Stimulated activated CD4-positive, alpha-beta T cell treated with anti-CD3 and anti-CD28 coated beads, Interleukin-4, amount 100 ng/mL, for 48 hours (primary cell): ENCODE measurements at regions not wholly inside any gene's neighbourhood (a gene's known extent, or its start where the extent isn't known, plus 50 kb on each side); places are given as distances from the start of the nearest gene placed in this dataset.

Experiments
- DNase-seq, 2 donors: peaks; one replicate each; pipeline ENCODE4 v3.0.0-alpha.2; 2020; ENCODE audit warnings: low read depth in 2 of 2

GRCh38 chr1:116819081-116819480 is 64.9 kb downstream of the CD2 start:
- DNase-seq: no peak

GRCh38 chr1:116820369-116820768 is 66.1 kb downstream of the CD2 start:
- DNase-seq: no peak

GRCh38 chr1:116821763-116822162 is 67.5 kb downstream of the CD2 start:
- no peak for DNase-seq

DNA sequence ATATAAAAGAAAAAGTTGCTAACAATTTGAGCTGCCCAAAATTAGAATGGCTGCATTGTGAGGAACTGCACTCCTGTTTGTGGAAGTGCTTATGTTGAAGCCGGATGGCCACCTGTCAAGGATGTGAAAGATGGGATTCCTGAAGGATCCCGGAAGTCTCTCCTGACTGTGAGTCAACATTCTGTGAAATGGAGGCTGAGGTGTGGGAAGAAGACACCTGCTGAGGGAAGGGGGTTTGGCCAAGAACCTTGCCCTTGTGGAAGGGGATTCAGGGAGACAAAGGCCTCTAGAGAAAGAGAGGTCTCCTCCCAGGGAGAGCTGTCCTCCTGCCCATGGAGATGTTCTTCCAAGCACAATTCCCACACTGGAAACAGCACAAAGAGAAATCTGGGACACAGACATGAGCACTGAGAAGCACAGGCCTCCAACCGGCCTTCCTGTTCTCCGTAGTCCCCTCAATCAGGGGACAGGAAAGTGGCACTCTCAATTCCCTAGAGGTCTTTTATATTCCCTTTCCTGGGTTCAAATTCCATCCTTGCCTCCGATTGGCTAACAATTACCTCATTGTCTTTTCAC is 70.5 kb downstream of the CD2 start:
- DNase-seq: no peak

- no peak for DNase-seq
Observed at GRCh38 chr1:116825207-116825719, 71.0 kb downstream of the CD2 start.

DNA sequence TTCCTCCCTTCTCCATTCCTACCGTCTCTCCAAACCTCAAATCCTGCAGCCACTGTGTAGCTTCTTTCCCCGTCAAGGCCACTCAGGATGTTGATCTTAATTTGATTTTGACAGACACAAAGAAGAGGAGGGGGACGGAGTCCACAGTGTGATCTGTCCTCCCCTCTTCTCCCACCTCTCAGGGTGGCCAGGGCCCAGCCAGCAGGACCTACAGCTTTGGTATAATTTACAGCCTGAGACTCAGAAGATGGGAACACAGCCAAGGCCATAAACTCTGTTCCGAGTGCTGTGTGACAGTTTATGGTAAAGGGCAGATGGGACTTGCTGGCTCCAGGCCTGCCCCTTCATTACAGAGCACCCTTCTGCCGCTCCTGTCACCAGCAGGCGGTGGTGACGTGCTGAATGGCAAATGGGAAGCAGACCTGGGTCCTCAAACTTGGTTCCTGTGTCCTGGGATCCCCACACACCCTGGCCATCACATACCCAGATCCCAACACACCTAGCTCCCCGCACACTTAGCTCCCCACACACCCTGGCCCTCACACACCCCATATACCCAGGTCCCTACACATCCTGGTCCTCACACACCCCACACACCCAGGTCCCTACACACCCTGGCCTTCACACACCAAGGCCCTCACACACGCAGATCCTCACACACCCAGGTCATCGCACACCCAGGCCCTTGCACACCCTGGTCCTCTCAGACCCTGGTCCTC is 71.6 kb downstream of the CD2 start:
- no peak for DNase-seq

DNA sequence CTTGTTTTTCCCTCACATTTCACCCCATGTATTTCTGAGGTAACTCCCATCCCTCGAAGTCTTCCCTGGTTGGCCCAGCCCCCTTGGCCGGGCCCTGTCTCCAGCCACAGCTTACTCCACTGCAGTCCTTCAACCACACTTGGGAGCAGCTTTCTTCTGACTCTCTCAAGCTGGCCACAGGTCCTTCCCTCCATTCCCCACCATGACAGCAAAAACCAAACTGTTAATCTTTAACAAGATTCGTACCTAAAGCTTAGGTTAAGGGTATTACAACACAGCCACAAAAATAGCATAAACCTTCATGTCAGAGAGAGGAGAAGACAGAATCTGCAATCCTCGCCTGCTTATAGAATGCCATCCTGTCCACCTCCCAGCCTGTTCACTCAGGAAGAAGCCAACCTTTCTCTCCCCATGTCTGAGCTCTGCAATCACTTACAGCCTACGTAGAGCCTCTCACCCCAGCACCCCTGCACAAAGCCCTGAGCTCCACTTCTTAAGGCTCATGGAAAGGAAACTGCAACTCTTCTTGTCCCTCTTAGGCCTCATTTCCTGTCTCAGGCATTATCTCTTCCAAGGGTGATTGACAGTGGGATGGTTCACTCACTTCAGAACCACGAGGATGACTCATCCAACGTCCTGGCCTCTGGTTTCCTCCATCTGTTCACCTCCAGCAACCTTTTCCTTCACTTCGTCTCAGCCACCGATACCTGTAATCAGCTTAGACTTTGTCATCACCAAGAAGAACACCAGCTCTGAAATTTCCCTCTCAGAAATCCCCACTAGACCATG is 72.8 kb downstream of the CD2 start:
- peak; percentile 49 to 74 for DNase-seq

- DNase-seq: no peak
Observed at GRCh38 chr1:116827607-116828105, 73.4 kb downstream of the CD2 start.

- DNase-seq: no peak
Observed at GRCh38 chr1:116832308-116832931, 77.3 kb upstream of the PTGFRN start.

DNA sequence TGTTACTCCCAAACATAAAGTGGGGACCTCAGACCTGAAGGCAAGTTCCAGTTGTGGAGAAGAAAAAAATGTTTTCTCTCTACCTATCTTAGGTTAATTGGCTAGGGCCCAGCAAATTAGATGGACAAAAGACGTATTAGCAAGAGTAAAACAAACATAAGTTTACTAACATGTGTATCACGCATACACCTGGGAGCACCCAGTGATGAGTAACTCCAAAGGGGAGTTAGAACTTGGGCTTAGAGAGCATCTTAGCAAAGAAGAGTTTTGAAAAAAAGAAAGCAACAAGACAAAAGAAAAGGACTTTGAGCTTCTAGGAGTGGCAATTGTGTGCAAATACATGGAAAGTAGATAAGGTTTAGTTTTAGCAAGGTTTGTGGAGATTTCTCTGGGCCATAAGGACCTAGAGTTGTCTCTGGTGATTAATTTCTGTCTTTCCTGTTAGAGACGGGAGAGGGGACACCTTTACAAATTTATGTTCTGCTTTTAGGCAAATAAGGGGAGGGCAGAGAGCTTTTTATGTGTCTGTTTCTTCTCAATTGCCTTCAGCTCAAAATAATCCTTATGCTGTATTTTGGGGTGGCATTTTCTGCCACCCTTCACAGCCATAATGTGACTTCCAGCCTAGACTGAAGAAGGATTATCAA is 76.7 kb upstream of the PTGFRN start:
- DNase-seq: no peak

DNA sequence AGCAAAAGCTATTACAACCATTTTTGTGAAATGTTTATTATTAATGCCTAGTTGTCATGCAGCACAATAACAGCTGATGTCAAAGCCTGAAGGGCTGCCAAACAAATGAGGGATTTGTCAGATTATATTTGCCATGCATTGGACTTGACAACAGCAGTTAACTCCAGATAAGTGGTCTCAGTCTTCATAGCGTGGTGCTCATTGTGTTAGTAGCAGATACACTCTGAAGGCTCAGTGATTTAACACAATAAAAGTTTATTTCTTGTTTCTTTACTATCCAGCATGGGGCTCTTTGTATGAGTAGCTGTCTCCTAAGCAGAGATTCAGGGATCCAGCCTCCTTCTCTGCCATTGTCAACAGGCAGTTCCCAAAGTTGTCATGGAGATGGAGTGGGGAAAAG is 76.0 kb upstream of the PTGFRN start:
- no peak for DNase-seq

GRCh38 chr1:116834595-116834994 is 75.1 kb upstream of the PTGFRN start:
- DNase-seq: no peak

DNA sequence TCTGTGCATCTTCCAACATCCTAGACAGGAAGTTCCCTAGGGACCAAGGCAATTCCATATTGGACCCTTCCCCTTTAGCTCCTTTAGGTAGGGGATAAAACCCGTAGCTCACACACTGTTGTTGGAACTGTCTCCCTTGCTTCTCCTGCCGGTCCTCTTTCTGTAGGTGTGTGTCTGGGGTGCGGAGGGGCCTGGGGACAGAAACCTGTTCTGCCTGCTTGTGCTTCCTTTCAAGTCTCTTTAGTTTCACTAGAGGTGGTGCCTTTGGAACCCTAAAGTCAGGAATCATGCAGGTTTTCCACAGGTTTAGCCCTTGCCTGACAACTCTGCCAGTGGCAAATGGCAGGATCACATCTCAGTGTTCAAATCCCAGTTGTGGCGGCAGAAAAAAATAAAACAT is 74.6 kb upstream of the PTGFRN start:
- no peak for DNase-seq

DNA sequence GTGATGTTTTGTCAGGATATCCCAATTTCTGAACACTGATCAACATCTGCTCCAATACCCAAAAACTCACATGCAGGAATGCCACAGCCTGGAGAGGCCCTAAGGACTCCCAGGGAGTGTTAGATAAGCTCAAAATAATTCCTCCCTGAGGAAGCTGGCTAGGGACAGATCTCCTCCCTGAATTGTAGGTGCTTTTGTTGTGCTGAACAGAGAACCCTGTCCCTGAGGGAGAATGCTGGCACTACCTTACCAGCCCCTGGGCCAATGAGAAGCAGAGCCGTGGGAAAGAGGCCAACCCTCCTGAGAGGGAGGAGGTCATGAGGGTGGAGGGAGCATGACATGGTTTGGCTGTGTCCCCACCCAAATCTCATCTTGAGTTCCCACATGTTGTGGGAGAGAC is 73.6 kb upstream of the PTGFRN start:
- DNase-seq: no peak

GRCh38 chr1:116841569-116842344 is 68.0 kb upstream of the PTGFRN start:
- DNase-seq: no peak

- DNase-seq: no peak
Observed at GRCh38 chr1:116842654-116843053, 67.1 kb upstream of the PTGFRN start.

GRCh38 chr1:116844775-116845174 is 64.9 kb upstream of the PTGFRN start:
- no peak for DNase-seq

DNA sequence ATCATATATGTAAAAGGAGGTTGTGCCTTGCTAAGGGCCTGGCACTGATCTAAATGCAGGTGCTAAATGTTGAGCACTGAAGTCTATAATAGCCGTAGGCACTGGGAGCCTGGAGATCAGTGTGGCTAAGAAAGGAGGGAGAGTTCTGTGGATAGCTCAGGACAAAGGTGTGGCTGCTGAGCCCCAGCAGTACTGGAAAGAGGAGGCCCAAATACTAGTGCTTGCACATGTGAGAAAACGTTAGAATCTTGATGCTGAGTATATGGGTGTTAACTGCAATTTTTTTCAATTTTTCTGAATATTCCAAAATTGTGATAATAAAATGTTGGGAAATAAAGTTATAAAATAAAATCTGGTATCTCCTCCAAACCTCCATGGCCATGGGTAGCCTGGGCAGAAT is 62.5 kb upstream of the PTGFRN start:
- DNase-seq: no peak

DNA sequence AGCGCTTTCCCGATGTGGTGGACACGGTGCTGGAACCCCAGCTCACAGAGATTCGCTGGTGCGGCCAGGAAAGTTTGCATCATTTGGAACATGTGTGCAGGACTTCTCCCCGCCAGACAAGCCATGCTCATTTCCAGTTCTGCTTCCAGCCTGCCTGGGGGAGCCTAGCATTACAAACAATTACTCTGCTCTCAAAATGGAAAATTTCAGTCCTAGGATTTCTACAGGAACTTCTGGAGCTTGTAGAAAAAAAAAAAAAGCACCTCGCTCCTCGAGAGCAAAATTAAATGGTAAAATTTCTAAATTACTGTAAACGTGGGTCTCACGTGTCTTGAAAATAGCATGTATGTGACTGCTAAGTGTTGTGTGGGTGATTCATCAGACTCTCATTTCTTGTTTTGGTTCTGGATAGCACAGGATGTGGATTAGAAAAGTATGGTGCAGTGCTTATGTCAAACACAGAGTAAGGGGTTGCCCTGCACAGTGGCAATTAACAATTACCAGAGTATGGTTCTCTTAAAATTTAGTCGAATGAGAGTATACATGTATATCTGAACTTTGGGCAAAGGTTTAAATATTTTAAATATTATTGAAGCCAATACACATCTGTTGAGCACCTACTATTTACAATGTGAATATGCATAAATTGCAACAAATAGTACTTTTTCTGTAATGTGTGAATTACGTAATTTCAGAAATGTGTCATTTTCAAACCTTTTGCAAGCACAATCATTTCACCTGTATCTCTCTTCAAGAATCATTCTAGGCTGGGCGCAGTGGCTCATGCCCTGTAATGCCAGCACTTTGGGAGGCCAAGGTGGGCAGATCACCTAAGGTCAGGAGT is 61.8 kb upstream of the PTGFRN start:
- no peak for DNase-seq

- no peak for DNase-seq
Observed at GRCh38 chr1:116850436-116850835, 59.3 kb upstream of the PTGFRN start.
